SK-N-MC (cell line): ENCODE measurements at regions not wholly inside any gene's neighbourhood (a gene's known extent, or its start where the extent isn't known, plus 50 kb on each side); places are given as distances from the start of the nearest gene placed in this dataset.

Experiments
- EZH2 ChIP-seq: fragments of 200-600 bp; sonication (generic); IDR thresholded peaks from one replicate; pipeline ENCODE4 v1.6.1; 2017; ENCODE audit warnings: antibody characterized with exemption
- FOXP2 ChIP-seq: optimal IDR thresholded peaks from 2 replicates; pipeline ENCODE3; 2011; ENCODE audit warnings: mild to moderate bottlenecking, moderate library complexity; ENCODE audit not compliant: insufficient read depth; ENCODE audit errors: extremely low read length, control extremely low read depth
- POLR2AphosphoS5 ChIP-seq: IDR thresholded peaks from 2 replicates; pipeline ENCODE4 v1.6.1; 2012; ENCODE audit warnings: mild to moderate bottlenecking, low read depth, low read length, borderline replicate concordance

DNA sequence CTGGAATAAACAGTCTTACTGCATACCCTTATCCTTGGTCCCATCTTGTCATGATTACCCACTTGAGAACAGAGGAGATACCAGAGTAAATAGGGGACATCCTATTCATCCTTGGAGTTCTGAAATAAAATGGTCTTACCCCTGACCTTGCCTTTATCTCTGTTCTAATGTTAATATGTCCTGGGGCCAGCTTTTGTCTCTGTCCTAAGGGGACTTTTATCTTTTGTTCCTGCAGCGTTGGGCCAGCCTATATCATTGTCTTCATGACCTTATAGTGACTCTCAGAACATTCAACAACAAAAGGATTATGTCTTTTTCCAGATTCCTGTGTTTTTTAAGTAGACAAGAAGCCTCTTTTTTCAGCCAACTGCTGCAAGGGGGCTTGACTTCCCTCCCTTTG, 1057.5 kb downstream of the LRFN5 start:
- no peak for TF ChIP-seq POLR2AphosphoS5
- no peak for TF ChIP-seq EZH2
- TF ChIP-seq FOXP2, result no peak
